ENCODE measurements at regions not wholly inside any gene's neighbourhood (a gene's known extent, or its start where the extent isn't known, plus 50 kb on each side); places are given as distances from the start of the nearest gene placed in this dataset.

GRCh38 chr3:176583956-176584355, 613.3 kb downstream of the TBL1XR1 start:
- CTCF ChIA-PET, result no interaction called here
- TF ChIP-seq CTCF (conservative IDR thresholded peaks at IDR 0.05; ENCODE audit: low read depth, low read length), result no peak
- no peak for TF ChIP-seq EZH2 (IDR thresholded peaks at IDR 0.05; ENCODE audit: borderline replicate concordance, low read depth, low read length, poor library complexity, severe bottlenecking)
- no peak overlapping the region for H3K4me3 ChIP-seq (ENCODE audit: low read depth, low read length, poor library complexity, severe bottlenecking)
- BruUV-seq (replicated peaks), result no TSS peak
- POLR2A ChIA-PET (ENCODE audit: low non-redundant PET), result no interaction called here
- intact Hi-C loops (cut with micrococcal nuclease; ENCODE audit: unreplicated experiment), result no loop called here
- no peaks in the 10 kb centered on the region for H3K9me3 ChIP-seq (ENCODE audit: low read depth, low read length, poor library complexity, severe bottlenecking)
- no peaks in the 10 kb centered on the region for H3K36me3 ChIP-seq (ENCODE audit: insufficient read depth, low read length, poor library complexity, severe bottlenecking)
- no peak for DNase-seq (ENCODE audit: low spot score)
- H3K4me1 ChIP-seq (ENCODE audit: insufficient read depth, low read length, poor library complexity, severe bottlenecking), result peaks cover 3% of the 10 kb centered on the region
- H3K27ac ChIP-seq (ENCODE audit: low read depth, low read length, poor library complexity, severe bottlenecking), result no peak overlapping the region
- H3K27me3 ChIP-seq (replicated peaks; ENCODE audit: insufficient read depth, low read depth, low read length, poor library complexity), result no peaks in the 10 kb centered on the region

- POLR2A ChIA-PET (ENCODE audit: low non-redundant PET), result no interaction called here
- intact Hi-C loops (cut with micrococcal nuclease; ENCODE audit: unreplicated experiment), result no loop called here
- DNase-seq (ENCODE audit: low spot score), result no peak
- no peak for TF ChIP-seq EZH2 (IDR thresholded peaks at IDR 0.05; ENCODE audit: borderline replicate concordance, low read depth, low read length, poor library complexity, severe bottlenecking)
- no peak for TF ChIP-seq CTCF (conservative IDR thresholded peaks at IDR 0.05; ENCODE audit: low read depth, low read length)
- Histone ChIP-seq H3K4me3 (ENCODE audit: low read depth, low read length, poor library complexity, severe bottlenecking) (no peak overlapping the region), H3K9me3 (ENCODE audit: low read depth, low read length, poor library complexity, severe bottlenecking) (no peaks in the 10 kb centered on the region), H3K4me1 (ENCODE audit: insufficient read depth, low read length, poor library complexity, severe bottlenecking) (peaks cover 11% of the 10 kb centered on the region), H3K36me3 (ENCODE audit: insufficient read depth, low read length, poor library complexity, severe bottlenecking) (no peaks in the 10 kb centered on the region), H3K27ac (ENCODE audit: low read depth, low read length, poor library complexity, severe bottlenecking) (no peak overlapping the region), H3K27me3 (replicated peaks; ENCODE audit: insufficient read depth, low read depth, low read length, poor library complexity) (no peaks in the 10 kb centered on the region)
- BruUV-seq (replicated peaks), result no TSS peak
- CTCF ChIA-PET, result no interaction called here
Measured at GRCh38 chr3:176581589-176581988, 615.7 kb downstream of the TBL1XR1 start.

GRCh38 chr3:176579711-176580185, 617.5 kb downstream of the TBL1XR1 start:
- intact Hi-C loops (cut with micrococcal nuclease; ENCODE audit: unreplicated experiment), result no loop called here
- CTCF ChIA-PET, result interaction anchor here (0.7 kb wide), 1 partner anchor 148 kb away, joined by 4 read pairs; no protein-coding TSS in a partner anchor

More at GRCh38 chr3:176579711-176580185, 617.5 kb downstream of the TBL1XR1 start:
- Histone ChIP-seq H3K9me3 (ENCODE audit: low read depth, low read length, poor library complexity, severe bottlenecking) (no peaks in the 10 kb centered on the region), H3K4me1 (ENCODE audit: insufficient read depth, low read length, poor library complexity, severe bottlenecking) (peaks cover 11% of the 10 kb centered on the region), H3K27me3 (replicated peaks; ENCODE audit: insufficient read depth, low read depth, low read length, poor library complexity) (no peaks in the 10 kb centered on the region), H3K36me3 (ENCODE audit: insufficient read depth, low read length, poor library complexity, severe bottlenecking) (no peaks in the 10 kb centered on the region), H3K27ac (ENCODE audit: low read depth, low read length, poor library complexity, severe bottlenecking) (no peak overlapping the region), H3K4me3 (ENCODE audit: low read depth, low read length, poor library complexity, severe bottlenecking) (no peak overlapping the region)
- POLR2A ChIA-PET (ENCODE audit: low non-redundant PET), result no interaction called here
- BruUV-seq (replicated peaks), result no TSS peak
- DNase-seq (ENCODE audit: low spot score), result no peak
- TF ChIP-seq CTCF (conservative IDR thresholded peaks at IDR 0.05; ENCODE audit: low read depth, low read length) (no peak), EZH2 (IDR thresholded peaks at IDR 0.05; ENCODE audit: borderline replicate concordance, low read depth, low read length, poor library complexity, severe bottlenecking) (no peak)
